Smooth muscle cell (in vitro differentiated cells): ENCODE measurements at regions not wholly inside any gene's neighbourhood (a gene's known extent, or its start where the extent isn't known, plus 50 kb on each side); places are given as distances from the start of the nearest gene placed in this dataset.

Source experiments
- DNase-seq: peaks from one replicate; lab custom pipeline; 2025; ENCODE audit not compliant: unreplicated experiment; lab: John Stamatoyannopoulos, UW
- H2AFZ ChIP-seq: fragments of 200-600 bp; sonication (generic); 2 replicates; pipeline ENCODE4 v1.6.0; 2016; ENCODE audit warnings: antibody characterized with exemption, low read depth, mild to moderate bottlenecking
- H3F3A ChIP-seq: fragments of 200-600 bp; sonication (generic); 2 replicates; pipeline ENCODE4 v1.6.0; 2017; ENCODE audit warnings: antibody characterized with exemption, low read depth
- H3K27ac ChIP-seq: fragments of 200-600 bp; sonication (generic); 2 replicates; pipeline ENCODE4 v1.5.1; 2016; ENCODE audit warnings: low read depth, mild to moderate bottlenecking
- H3K27me3 ChIP-seq: fragments of 200-600 bp; sonication (generic); 2 replicates; pipeline ENCODE4 v1.6.1; 2016; ENCODE audit warnings: low read depth, mild to moderate bottlenecking
- H3K36me3 ChIP-seq: fragments of 200-600 bp; sonication (generic); 2 replicates; pipeline ENCODE4 v1.5.1; 2016; ENCODE audit warnings: low read depth
- H3K4me1 ChIP-seq: fragments of 200-600 bp; sonication (generic); 2 replicates; pipeline ENCODE4 v1.5.1; 2016; ENCODE audit warnings: low read depth
- H3K4me2 ChIP-seq: fragments of 200-600 bp; sonication (generic); 2 replicates; pipeline ENCODE4 v1.6.0; 2016; ENCODE audit warnings: mild to moderate bottlenecking
- H3K4me3 ChIP-seq: fragments of 200-600 bp; sonication (generic); 2 replicates; pipeline ENCODE4 v1.5.1; 2016; ENCODE audit warnings: mild to moderate bottlenecking
- H3K79me2 ChIP-seq: fragments of 200-600 bp; sonication (generic); 2 replicates; pipeline ENCODE4 v1.6.0; 2016; ENCODE audit warnings: low read depth, mild to moderate bottlenecking
- H3K9ac ChIP-seq: fragments of 200-600 bp; sonication (generic); 2 replicates; pipeline ENCODE4 v1.6.0; 2016; ENCODE audit warnings: low read depth
- H3K9me3 ChIP-seq: fragments of 200-600 bp; sonication (generic); replicated peaks from 2 replicates; pipeline ENCODE4 v1.5.1; 2016; ENCODE audit warnings: low read depth
- H4K20me1 ChIP-seq: fragments of 200-600 bp; sonication (generic); 2 replicates; pipeline ENCODE4 v1.6.0; 2016; ENCODE audit warnings: low read depth
- WGBS: methylation state at CpG from one replicate; pipeline ENCODE4 v1.1.7; 2016; ENCODE audit warnings: low lambda C conversion rate; 5-methylcytosine and 5-hydroxymethylcytosine counted together
- TF ChIP-seq, protein P1 (sequence below): fragments of 200-600 bp; sonication (generic); IDR thresholded peaks from 2 replicates; pipeline ENCODE4 v1.5.1; 2017; ENCODE audit warnings: borderline replicate concordance, mild to moderate bottlenecking, antibody characterized with exemption; ENCODE audit not compliant: insufficient read depth, poor library complexity, severe bottlenecking

GRCh38 chr9:134575901-134576176 is 65.8 kb upstream of the COL5A1 start:
- DNase-seq: no peak
- 50% methylated on average over 3 of the region's 3 CpGs for WGBS
- Histone ChIP-seq H3K4me3 (no peak overlapping the region), H3K36me3 (peaks cover 5% of the 10 kb centered on the region), H3K4me1 (peaks cover 12% of the 10 kb centered on the region), H3K9ac (no peak overlapping the region), H3F3A (peaks cover 14% of the 10 kb centered on the region), H3K9me3 (peaks cover 3% of the 10 kb centered on the region), H3K4me2 (peak overlapping the region; percentile 78), H2AFZ (peak overlapping the region; percentile 25), H3K27ac (peak overlapping the region; percentile 63), H3K79me2 (no peaks in the 10 kb centered on the region), H4K20me1 (no peaks in the 10 kb centered on the region), H3K27me3 (no peaks in the 10 kb centered on the region)
- TF ChIP-seq, protein P1, sequence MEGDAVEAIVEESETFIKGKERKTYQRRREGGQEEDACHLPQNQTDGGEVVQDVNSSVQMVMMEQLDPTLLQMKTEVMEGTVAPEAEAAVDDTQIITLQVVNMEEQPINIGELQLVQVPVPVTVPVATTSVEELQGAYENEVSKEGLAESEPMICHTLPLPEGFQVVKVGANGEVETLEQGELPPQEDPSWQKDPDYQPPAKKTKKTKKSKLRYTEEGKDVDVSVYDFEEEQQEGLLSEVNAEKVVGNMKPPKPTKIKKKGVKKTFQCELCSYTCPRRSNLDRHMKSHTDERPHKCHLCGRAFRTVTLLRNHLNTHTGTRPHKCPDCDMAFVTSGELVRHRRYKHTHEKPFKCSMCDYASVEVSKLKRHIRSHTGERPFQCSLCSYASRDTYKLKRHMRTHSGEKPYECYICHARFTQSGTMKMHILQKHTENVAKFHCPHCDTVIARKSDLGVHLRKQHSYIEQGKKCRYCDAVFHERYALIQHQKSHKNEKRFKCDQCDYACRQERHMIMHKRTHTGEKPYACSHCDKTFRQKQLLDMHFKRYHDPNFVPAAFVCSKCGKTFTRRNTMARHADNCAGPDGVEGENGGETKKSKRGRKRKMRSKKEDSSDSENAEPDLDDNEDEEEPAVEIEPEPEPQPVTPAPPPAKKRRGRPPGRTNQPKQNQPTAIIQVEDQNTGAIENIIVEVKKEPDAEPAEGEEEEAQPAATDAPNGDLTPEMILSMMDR: no peak

- TF ChIP-seq, protein P1: no peak
These were observed 56.5 kb upstream of the COL5A1 start for GRCh38 chr9:134585021-134585561.

GRCh38 chr9:134585746-134586706 is 55.6 kb upstream of the COL5A1 start:
- TF ChIP-seq, protein P1: peak; percentile 17
- H3K4me2 ChIP-seq: peak overlapping the region; percentile 67

More at GRCh38 chr9:134585021-134585561, 56.5 kb upstream of the COL5A1 start:
- peaks cover 13% of the 10 kb centered on the region for H3K79me2 ChIP-seq
- H3K27ac ChIP-seq: peak overlapping the region; percentile 87
- no peak overlapping the region for H3K4me3 ChIP-seq
- peaks cover 5% of the 10 kb centered on the region for H3F3A ChIP-seq
- DNase-seq: no peak
- peaks cover 10% of the 10 kb centered on the region for H3K36me3 ChIP-seq
- peaks cover under 1% of the 10 kb centered on the region for H3K9me3 ChIP-seq
- 88% methylated on average over 18 of the region's 18 CpGs for WGBS
- no peak overlapping the region for H2AFZ ChIP-seq
- peak overlapping the region; percentile 38 for H3K4me2 ChIP-seq
- no peaks in the 10 kb centered on the region for H4K20me1 ChIP-seq
- H3K9ac ChIP-seq: no peak overlapping the region
- H3K27me3 ChIP-seq: no peaks in the 10 kb centered on the region
- no peaks in the 10 kb centered on the region for H3K4me1 ChIP-seq

DNA sequence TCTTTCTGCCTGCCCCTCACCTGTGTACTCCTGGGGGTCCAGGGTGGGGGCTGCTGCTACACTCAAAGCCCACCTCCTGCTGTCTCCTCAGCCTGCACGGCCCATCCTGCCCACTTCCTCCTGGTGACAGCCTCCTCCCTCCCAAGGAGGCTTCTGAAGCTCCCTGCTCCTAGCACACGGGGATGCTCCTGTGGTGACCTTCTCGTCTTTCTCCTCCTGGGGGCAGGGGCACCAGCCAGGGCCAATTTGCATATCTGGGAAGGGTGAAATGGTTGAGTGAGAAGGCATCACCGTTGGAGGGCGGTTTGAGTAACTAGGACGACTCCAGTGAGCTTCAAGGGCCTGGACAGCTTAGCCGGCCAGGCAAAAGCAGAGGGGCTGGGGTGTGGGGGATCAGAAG is 51.9 kb upstream of the COL5A1 start:
- TF ChIP-seq, protein P1: no peak
- H3F3A ChIP-seq: peaks cover 16% of the 10 kb centered on the region
- no peak for DNase-seq
- peak overlapping the region; percentile 99 for H3K27ac ChIP-seq
- no peak overlapping the region for H3K9ac ChIP-seq
- peaks cover 15% of the 10 kb centered on the region for H3K4me1 ChIP-seq
- H3K9me3 ChIP-seq: no peaks in the 10 kb centered on the region
- H3K4me2 ChIP-seq: peak overlapping the region; percentile 76
- H3K4me3 ChIP-seq: no peak overlapping the region
- H3K36me3 ChIP-seq: no peaks in the 10 kb centered on the region
- no peaks in the 10 kb centered on the region for H4K20me1 ChIP-seq
- WGBS: 50% methylated on average over 7 of the region's 7 CpGs
- H2AFZ ChIP-seq: no peak overlapping the region
- no peaks in the 10 kb centered on the region for H3K27me3 ChIP-seq
- H3K79me2 ChIP-seq: peaks cover 6% of the 10 kb centered on the region

More at GRCh38 chr9:134585746-134586706, 55.6 kb upstream of the COL5A1 start:
- Histone ChIP-seq H3K9ac (peak overlapping the region; percentile 1), H2AFZ (no peak overlapping the region), H3K79me2 (peaks cover 13% of the 10 kb centered on the region), H3K9me3 (no peaks in the 10 kb centered on the region), H3K4me1 (peaks cover 4% of the 10 kb centered on the region), H3F3A (peaks cover 14% of the 10 kb centered on the region), H3K4me3 (no peak overlapping the region), H3K27ac (peak overlapping the region; percentile 87), H3K36me3 (peaks cover 4% of the 10 kb centered on the region), H4K20me1 (no peaks in the 10 kb centered on the region), H3K27me3 (no peaks in the 10 kb centered on the region)
- WGBS: 37% methylated on average over 28 of the region's 28 CpGs
- peak; percentile 53 for DNase-seq
